GM12878 (cell line): ENCODE measurements at regions not wholly inside any gene's neighbourhood (a gene's known extent, or its start where the extent isn't known, plus 50 kb on each side); places are given as distances from the start of the nearest gene placed in this dataset.

Source experiments
- ATAC-seq: fragments of 200-7000 bp; cut with Tn5 transposase; 3 replicates; pipeline ENCODE4 v1.9.1; 2020; ENCODE audit warnings: mild to moderate bottlenecking, moderate library complexity
- BruUV-seq: library from RNA; stranded (reverse); fragments of 400-500 nt; replicated peaks from 2 replicates; lab custom pipeline; 2021; lab: Mats Ljungman, UMichigan
- CTCF ChIA-PET: fragments of 300-600 bp; sonication (Branson Sonifier 250); formaldehyde crosslinking; extraction: SDS; loops from one replicate; lab custom pipeline; 2021; ENCODE audit warnings: inconsistent platforms; lab: Yijun Ruan, JAX
- POLR2A ChIA-PET: fragments of 350-600 bp; formaldehyde crosslinking; extraction: SDS; loops from one replicate; lab custom pipeline; 2021; ENCODE audit warnings: inconsistent platforms; lab: Charles Lee
- RAD21 ChIA-PET: fragments of 300-600 bp; sonication (Branson Sonifier 250); formaldehyde crosslinking; loops from one replicate; lab custom pipeline; 2023; ENCODE audit warnings: antibody characterized with exemption; ENCODE audit not compliant: unreplicated experiment; lab: Charles Lee
- SMC1A ChIA-PET: fragments of 300-600 bp; sonication (Branson Sonifier 250); formaldehyde crosslinking; loops from one replicate; lab custom pipeline; 2023; ENCODE audit not compliant: unreplicated experiment, uncharacterized antibody; lab: Charles Lee
- DNase-seq: peaks from one replicate; pipeline ENCODE4 v3.0.0-alpha.2; 2011; ENCODE audit warnings: low read depth, low spot score
- FAIRE-seq: peaks from 3 replicates; lab custom pipeline; 2011; peaks lifted over from hg19 to GRCh38; lab: Jason Lieb, UNC
- H2AFZ ChIP-seq: 2 replicates; pipeline ENCODE4 v1.6.0; 2011; ENCODE audit warnings: low read depth, low read length, control low read depth; ENCODE audit not compliant: control insufficient read depth
- H3K27ac ChIP-seq: 2 replicates; pipeline ENCODE4 v1.5.1; 2011; ENCODE audit warnings: control low read depth; ENCODE audit not compliant: control insufficient read depth, insufficient read depth
- H3K27me3 ChIP-seq, 2 experiments: replicated peaks in 1 of 2; 2 replicates each; pipeline versions ENCODE4 v1.6.0 to v1.6.1; 2011; ENCODE audit warnings: low read length in 1 of 2; ENCODE audit not compliant: control insufficient read depth in 2 of 2, insufficient read depth in 2 of 2
- H3K36me3 ChIP-seq, 2 experiments: 2 replicates each; pipeline ENCODE4 v1.5.1; 2011; ENCODE audit warnings: low read length in 1 of 2; ENCODE audit not compliant: control insufficient read depth in 2 of 2, insufficient read depth in 2 of 2
- H3K4me1 ChIP-seq: 2 replicates; pipeline ENCODE4 v1.6.1; 2011; ENCODE audit warnings: mild to moderate bottlenecking, low read length, moderate library complexity, mixed read lengths; ENCODE audit not compliant: control insufficient read depth, insufficient read depth
- H3K4me2 ChIP-seq: 2 replicates; pipeline ENCODE4 v1.6.0; 2011; ENCODE audit warnings: control low read depth; ENCODE audit not compliant: control insufficient read depth, insufficient read depth
- H3K4me3 ChIP-seq: fragments of 200-600 bp; sonication (generic); 2 replicates; pipeline ENCODE4 v1.5.1; 2016
- H3K79me2 ChIP-seq: 2 replicates; pipeline ENCODE4 v1.6.0; 2011; ENCODE audit warnings: low read length; ENCODE audit not compliant: control insufficient read depth, insufficient read depth
- H3K9ac ChIP-seq: 2 replicates; pipeline ENCODE4 v1.8.0; 2011; ENCODE audit warnings: low read length, control low read depth, mixed read lengths; ENCODE audit not compliant: control insufficient read depth, insufficient read depth
- H3K9me3 ChIP-seq: replicated peaks from 3 replicates; pipeline ENCODE4 v1.5.1; 2011; ENCODE audit warnings: mild to moderate bottlenecking, low read length; ENCODE audit not compliant: control insufficient read depth, insufficient read depth
- H4K20me1 ChIP-seq: 2 replicates; pipeline ENCODE4 v1.6.0; 2011; ENCODE audit not compliant: control insufficient read depth, insufficient read depth
- FOS ChIP-seq: IDR thresholded peaks from 3 replicates; pipeline ENCODE4 v1.6.1; 2011; ENCODE audit warnings: borderline replicate concordance; ENCODE audit not compliant: insufficient read length; ENCODE audit errors: extremely low read depth
- MTA2 ChIP-seq: fragments of 450-650 bp; IDR thresholded peaks from 2 replicates; pipeline ENCODE4 v1.6.1; 2016; ENCODE audit warnings: low read depth, mild to moderate bottlenecking, moderate library complexity
- MTA3 ChIP-seq: IDR thresholded peaks from 2 replicates; pipeline ENCODE4 v1.6.1; 2012; ENCODE audit warnings: low read length, inconsistent platforms, borderline replicate concordance
- NR2F1 ChIP-seq: fragments of 450-650 bp; conservative IDR thresholded peaks from 2 replicates; pipeline ENCODE4 v1.6.1; 2017; ENCODE audit warnings: mild to moderate bottlenecking
- POU2F2 ChIP-seq: IDR thresholded peaks from 3 replicates; pipeline ENCODE4 v1.6.1; 2011; ENCODE audit warnings: low read depth, mild to moderate bottlenecking, low read length, borderline replicate concordance
- RCOR1 ChIP-seq: conservative IDR thresholded peaks from 2 replicates; pipeline ENCODE4 v1.6.1; 2012; ENCODE audit warnings: low read depth, low read length, improper control_type of control experiment
- SPI1 ChIP-seq: IDR thresholded peaks from 2 replicates; pipeline ENCODE4 v1.6.1; 2011; ENCODE audit warnings: low read depth, mild to moderate bottlenecking, low read length, moderate library complexity, borderline replicate concordance; ENCODE audit not compliant: insufficient read depth
- SREBF1 ChIP-seq: IDR thresholded peaks from 2 replicates; pipeline ENCODE4 v1.6.1; 2012; ENCODE audit warnings: mild to moderate bottlenecking, low read length
- SUPT20H ChIP-seq: IDR thresholded peaks from 2 replicates; pipeline ENCODE4 v1.6.1; 2011; ENCODE audit warnings: low read depth, mild to moderate bottlenecking, low read length, moderate library complexity, borderline replicate concordance; ENCODE audit not compliant: control insufficient read depth
- TARDBP ChIP-seq: IDR thresholded peaks from 2 replicates; pipeline ENCODE4 v1.6.1; 2016; ENCODE audit warnings: borderline replicate concordance
- TCF12 ChIP-seq: IDR thresholded peaks from 2 replicates; pipeline ENCODE4 v1.6.1; 2011; ENCODE audit warnings: low read depth, mild to moderate bottlenecking, low read length
- USF1 ChIP-seq: IDR thresholded peaks from 2 replicates; pipeline ENCODE4 v1.6.1; 2011; ENCODE audit warnings: borderline replicate concordance, low read depth, mild to moderate bottlenecking, moderate library complexity, mixed read lengths, low read length; ENCODE audit not compliant: insufficient read depth; ENCODE audit errors: extremely low read length
- ZNF384 ChIP-seq: IDR thresholded peaks from 2 replicates; pipeline ENCODE4 v1.6.1; 2012; ENCODE audit warnings: low read depth, mild to moderate bottlenecking, low read length, improper control_type of control experiment, borderline replicate concordance
- ZNF622 ChIP-seq: fragments of 450-650 bp; IDR thresholded peaks from 2 replicates; pipeline ENCODE4 v1.6.1; 2017; ENCODE audit warnings: mild to moderate bottlenecking, inconsistent platforms
- WGBS: methylation state at CpG from one replicate; pipeline ENCODE4 v1.1.6; 2016; ENCODE audit warnings: low lambda C conversion rate; ENCODE audit not compliant: insufficient replicate concordance, insufficient coverage; ENCODE audit errors: missing lambda C conversion rate; 5-methylcytosine and 5-hydroxymethylcytosine counted together
- in situ Hi-C: fragments of 300-500 bp; cut with MboI; formaldehyde crosslinking; loops from 9 replicates; pipeline ENCODE4 v1.14.3; 2018; ENCODE audit warnings: mixed read lengths
- intact Hi-C: fragments of 100-400 bp; cut with micrococcal nuclease; formaldehyde crosslinking; loops from one replicate; pipeline ENCODE4 v1.14.2; 2022; ENCODE audit not compliant: unreplicated experiment
- TF ChIP-seq, protein P1 (sequence below): IDR thresholded peaks from 2 replicates; pipeline ENCODE4 v1.6.1; 2012; ENCODE audit warnings: mild to moderate bottlenecking, low read depth, low read length
- TF ChIP-seq, protein P2 (sequence below): fragments of 450-650 bp; IDR thresholded peaks from 2 replicates; pipeline ENCODE4 v1.6.1; 2017; ENCODE audit warnings: mild to moderate bottlenecking

DNA sequence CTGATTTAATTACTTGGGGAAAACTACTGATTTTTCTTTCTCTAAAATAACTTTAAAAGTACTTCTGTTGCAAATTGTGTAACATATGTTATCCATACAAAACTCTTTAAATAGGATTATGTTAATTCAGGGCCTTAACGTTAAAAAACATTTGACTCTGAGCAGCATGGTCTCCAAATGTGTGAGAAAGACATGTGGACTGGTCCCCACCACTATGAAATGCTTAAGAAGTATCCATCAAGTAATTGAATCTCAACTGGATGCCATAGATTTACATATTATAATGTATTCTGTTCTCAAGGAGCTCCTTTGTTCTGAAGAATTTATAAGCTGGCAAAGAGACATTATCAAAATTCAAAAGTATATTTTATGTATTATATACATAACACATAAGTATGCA lies 130.8 kb upstream of the HEY2 start:
- intact Hi-C loops: no loop called here
- Histone ChIP-seq H3K4me2 (no peak overlapping the region), H3K79me2 (no peaks in the 10 kb centered on the region), H3K9me3 (no peaks in the 10 kb centered on the region), H2AFZ (no peak overlapping the region), H3K4me3 (no peak overlapping the region), H3K4me1 (no peaks in the 10 kb centered on the region), H4K20me1 (no peaks in the 10 kb centered on the region; the same call in 1 of the 2 replicates), H3K27me3 (peaks cover 0 to 4% of the 10 kb centered on the region in 2 experiments; a peak in 1 of 4 replicates), H3K36me3 (no peaks in the 10 kb centered on the region), H3K9ac (no peak overlapping the region), H3K27ac (no peak overlapping the region)
- CTCF ChIA-PET: no interaction called here
- DNase-seq (no peak), ATAC-seq (no peak), FAIRE-seq (no peak)
- POLR2A ChIA-PET: no interaction called here
- RAD21 ChIA-PET: no interaction called here
- WGBS: 0% methylated on average over 1 of the region's 1 CpG
- SMC1A ChIA-PET: no interaction called here
- no TSS peak for BruUV-seq
- in situ Hi-C loops: no loop called here
- TF ChIP-seq SREBF1 (no peak), ZNF622 (no peak), FOS (no peak), SPI1 (no peak), POU2F2 (no peak), USF1 (no peak), SUPT20H (no peak), TCF12 (no peak), MTA2 (no peak), MTA3 (no peak), NR2F1 (no peak), RCOR1 (no peak), TARDBP (no peak), ZNF384 (no peak)
- TF ChIP-seq, protein P1, sequence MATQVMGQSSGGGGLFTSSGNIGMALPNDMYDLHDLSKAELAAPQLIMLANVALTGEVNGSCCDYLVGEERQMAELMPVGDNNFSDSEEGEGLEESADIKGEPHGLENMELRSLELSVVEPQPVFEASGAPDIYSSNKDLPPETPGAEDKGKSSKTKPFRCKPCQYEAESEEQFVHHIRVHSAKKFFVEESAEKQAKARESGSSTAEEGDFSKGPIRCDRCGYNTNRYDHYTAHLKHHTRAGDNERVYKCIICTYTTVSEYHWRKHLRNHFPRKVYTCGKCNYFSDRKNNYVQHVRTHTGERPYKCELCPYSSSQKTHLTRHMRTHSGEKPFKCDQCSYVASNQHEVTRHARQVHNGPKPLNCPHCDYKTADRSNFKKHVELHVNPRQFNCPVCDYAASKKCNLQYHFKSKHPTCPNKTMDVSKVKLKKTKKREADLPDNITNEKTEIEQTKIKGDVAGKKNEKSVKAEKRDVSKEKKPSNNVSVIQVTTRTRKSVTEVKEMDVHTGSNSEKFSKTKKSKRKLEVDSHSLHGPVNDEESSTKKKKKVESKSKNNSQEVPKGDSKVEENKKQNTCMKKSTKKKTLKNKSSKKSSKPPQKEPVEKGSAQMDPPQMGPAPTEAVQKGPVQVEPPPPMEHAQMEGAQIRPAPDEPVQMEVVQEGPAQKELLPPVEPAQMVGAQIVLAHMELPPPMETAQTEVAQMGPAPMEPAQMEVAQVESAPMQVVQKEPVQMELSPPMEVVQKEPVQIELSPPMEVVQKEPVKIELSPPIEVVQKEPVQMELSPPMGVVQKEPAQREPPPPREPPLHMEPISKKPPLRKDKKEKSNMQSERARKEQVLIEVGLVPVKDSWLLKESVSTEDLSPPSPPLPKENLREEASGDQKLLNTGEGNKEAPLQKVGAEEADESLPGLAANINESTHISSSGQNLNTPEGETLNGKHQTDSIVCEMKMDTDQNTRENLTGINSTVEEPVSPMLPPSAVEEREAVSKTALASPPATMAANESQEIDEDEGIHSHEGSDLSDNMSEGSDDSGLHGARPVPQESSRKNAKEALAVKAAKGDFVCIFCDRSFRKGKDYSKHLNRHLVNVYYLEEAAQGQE: no peak
- TF ChIP-seq, protein P2, sequence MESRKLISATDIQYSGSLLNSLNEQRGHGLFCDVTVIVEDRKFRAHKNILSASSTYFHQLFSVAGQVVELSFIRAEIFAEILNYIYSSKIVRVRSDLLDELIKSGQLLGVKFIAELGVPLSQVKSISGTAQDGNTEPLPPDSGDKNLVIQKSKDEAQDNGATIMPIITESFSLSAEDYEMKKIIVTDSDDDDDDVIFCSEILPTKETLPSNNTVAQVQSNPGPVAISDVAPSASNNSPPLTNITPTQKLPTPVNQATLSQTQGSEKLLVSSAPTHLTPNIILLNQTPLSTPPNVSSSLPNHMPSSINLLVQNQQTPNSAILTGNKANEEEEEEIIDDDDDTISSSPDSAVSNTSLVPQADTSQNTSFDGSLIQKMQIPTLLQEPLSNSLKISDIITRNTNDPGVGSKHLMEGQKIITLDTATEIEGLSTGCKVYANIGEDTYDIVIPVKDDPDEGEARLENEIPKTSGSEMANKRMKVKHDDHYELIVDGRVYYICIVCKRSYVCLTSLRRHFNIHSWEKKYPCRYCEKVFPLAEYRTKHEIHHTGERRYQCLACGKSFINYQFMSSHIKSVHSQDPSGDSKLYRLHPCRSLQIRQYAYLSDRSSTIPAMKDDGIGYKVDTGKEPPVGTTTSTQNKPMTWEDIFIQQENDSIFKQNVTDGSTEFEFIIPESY: no peak
